GM23338 (cell line): ENCODE measurements at regions not wholly inside any gene's neighbourhood (a gene's known extent, or its start where the extent isn't known, plus 50 kb on each side); places are given as distances from the start of the nearest gene placed in this dataset.

Source experiments
- ATAC-seq: fragments of 200-7000 bp; cut with Tn5 transposase; 3 replicates; pipeline ENCODE4 v1.9.1; 2020
- DNase-seq: peaks from one replicate; pipeline ENCODE4 v3.0.0-alpha.2; 2015; ENCODE audit warnings: low spot score
- H2AFZ ChIP-seq: fragments of 200-600 bp; sonication (generic); 2 replicates; pipeline ENCODE4 v1.8.0; 2016; ENCODE audit warnings: antibody characterized with exemption, mild to moderate bottlenecking, moderate library complexity
- H3F3A ChIP-seq: fragments of 200-600 bp; sonication (generic); replicated peaks from 2 replicates; pipeline ENCODE4 v1.8.0; 2017; ENCODE audit warnings: antibody characterized with exemption, mixed run types, low read depth
- H3K27ac ChIP-seq: fragments of 200-600 bp; sonication (generic); 2 replicates; pipeline ENCODE4 v1.6.1; 2016; ENCODE audit warnings: low read depth
- H3K27me3 ChIP-seq: fragments of 200-600 bp; sonication (generic); 2 replicates; pipeline ENCODE4 v1.8.0; 2016; ENCODE audit warnings: mild to moderate bottlenecking, mixed run types, moderate library complexity; ENCODE audit not compliant: insufficient read depth
- H3K36me3 ChIP-seq: fragments of 200-600 bp; sonication (generic); 2 replicates; pipeline ENCODE4 v1.8.0; 2016; ENCODE audit warnings: mild to moderate bottlenecking; ENCODE audit not compliant: insufficient read depth
- H3K4me1 ChIP-seq: fragments of 200-600 bp; sonication (generic); 2 replicates; pipeline ENCODE4 v1.8.0; 2016; ENCODE audit warnings: mild to moderate bottlenecking, moderate library complexity; ENCODE audit not compliant: insufficient read depth
- H3K4me2 ChIP-seq: fragments of 200-600 bp; sonication (generic); 2 replicates; pipeline ENCODE4 v1.7.1; 2017; ENCODE audit warnings: mixed run types
- H3K4me3 ChIP-seq: fragments of 200-600 bp; sonication (generic); 2 replicates; pipeline ENCODE4 v1.6.1; 2016; ENCODE audit warnings: mixed run types
- H3K79me2 ChIP-seq: fragments of 200-600 bp; sonication (generic); replicated peaks from 2 replicates; pipeline ENCODE4 v1.8.0; 2017; ENCODE audit warnings: mild to moderate bottlenecking; ENCODE audit not compliant: insufficient read depth
- H3K9me2 ChIP-seq: fragments of 200-600 bp; sonication (generic); 2 replicates; pipeline ENCODE4 v1.8.0; 2017; ENCODE audit not compliant: insufficient read depth
- H4K20me1 ChIP-seq: fragments of 200-600 bp; sonication (generic); replicated peaks from 2 replicates; pipeline ENCODE4 v1.8.0; 2017; ENCODE audit warnings: mild to moderate bottlenecking; ENCODE audit not compliant: insufficient read depth
- H3K27ac Mint-ChIP-seq: 2 replicates; pipeline ENCODE4 v1.8.0; 2020; ENCODE audit warnings: inconsistent platforms, mild to moderate bottlenecking, moderate library complexity, mixed read lengths
- H3K27me3 Mint-ChIP-seq: 3 replicates; pipeline ENCODE4 v1.8.0; 2022; ENCODE audit warnings: low read depth, mild to moderate bottlenecking, moderate library complexity, mixed read lengths, inconsistent platforms; ENCODE audit not compliant: insufficient read depth, poor library complexity
- H3K36me3 Mint-ChIP-seq: 3 replicates; pipeline ENCODE4 v1.8.0; 2021; ENCODE audit warnings: low read depth, mild to moderate bottlenecking, inconsistent platforms, moderate library complexity, mixed read lengths
- H3K4me1 Mint-ChIP-seq: 3 replicates; pipeline ENCODE4 v1.8.0; 2020; ENCODE audit warnings: mild to moderate bottlenecking, inconsistent platforms, mixed read lengths
- H3K4me3 Mint-ChIP-seq: 3 replicates; pipeline ENCODE4 v1.8.0; 2021; ENCODE audit warnings: moderate library complexity, mild to moderate bottlenecking, inconsistent platforms, mixed read lengths
- H3K9me3 Mint-ChIP-seq: 3 replicates; pipeline ENCODE4 v1.8.0; 2020; ENCODE audit warnings: moderate library complexity, mild to moderate bottlenecking, inconsistent platforms, mixed read lengths
- CREB1 ChIP-seq: fragments of 250-450 bp; sonication (Bioruptor Pico); IDR thresholded peaks from 2 replicates; pipeline ENCODE4 v1.5.0; 2020; ENCODE audit warnings: low read depth, mild to moderate bottlenecking, moderate library complexity
- EZH2 ChIP-seq: fragments of 200-600 bp; sonication (generic); IDR thresholded peaks from one replicate; pipeline ENCODE4 v1.8.0; 2017; ENCODE audit warnings: antibody characterized with exemption, mild to moderate bottlenecking, low read depth; ENCODE audit not compliant: unreplicated experiment
- EZH2phosphoT487 ChIP-seq: fragments of 200-600 bp; sonication (generic); IDR thresholded peaks from one replicate; pipeline ENCODE4 v1.8.1; 2018; ENCODE audit warnings: antibody characterized with exemption; ENCODE audit not compliant: unreplicated experiment
- JUNB ChIP-seq: IDR thresholded peaks from one replicate; pipeline ENCODE4 v1.6.1; 2016; ENCODE audit warnings: antibody characterized with exemption; ENCODE audit not compliant: unreplicated experiment
- NANOG ChIP-seq: IDR thresholded peaks from 2 replicates; pipeline ENCODE4 v1.6.1; 2016; ENCODE audit warnings: antibody characterized with exemption, borderline replicate concordance
- POLR2AphosphoS5 ChIP-seq: IDR thresholded peaks from 2 replicates; pipeline ENCODE4 v1.6.1; 2016; ENCODE audit warnings: antibody characterized with exemption, low read depth
- STAT1 ChIP-seq: IDR thresholded peaks from one replicate; pipeline ENCODE4 v1.6.1; 2016; ENCODE audit warnings: antibody characterized with exemption; ENCODE audit not compliant: unreplicated experiment
- ZNF114 ChIP-seq: fragments of 250-450 bp; sonication (Bioruptor Pico); IDR thresholded peaks from 2 replicates; pipeline ENCODE4 v1.5.0; 2020; ENCODE audit warnings: mild to moderate bottlenecking, moderate library complexity
- ZNF331 ChIP-seq: fragments of 250-450 bp; sonication (Bioruptor Pico); IDR thresholded peaks from 2 replicates; pipeline ENCODE4 v1.5.0; 2020; ENCODE audit warnings: low read depth, mild to moderate bottlenecking, moderate library complexity
- TF ChIP-seq, protein P1 (sequence below): fragments of 250-450 bp; sonication (Bioruptor Pico); IDR thresholded peaks from 2 replicates; pipeline ENCODE4 v1.5.0; 2020; ENCODE audit warnings: mild to moderate bottlenecking, moderate library complexity
- TF ChIP-seq, protein P2 (sequence below), 2 experiments: fragments of 200-600 bp in 1 of 2; sonication (generic) in 1 of 2; conservative IDR thresholded peaks; 2 replicates each; pipeline versions ENCODE4 v1.5.1 to v1.6.1; 2016 to 2017; ENCODE audit warnings: antibody characterized with exemption in 2 of 2, low read depth in 2 of 2, mild to moderate bottlenecking in 2 of 2, moderate library complexity in 1 of 2
- TF ChIP-seq, protein P3 (sequence below): IDR thresholded peaks from one replicate; pipeline ENCODE4 v1.6.1; 2018; ENCODE audit warnings: antibody characterized with exemption; ENCODE audit not compliant: unreplicated experiment
- TF ChIP-seq, protein P4 (sequence below): IDR thresholded peaks from 2 replicates; pipeline ENCODE4 v1.6.1; 2016; ENCODE audit warnings: antibody characterized with exemption

DNA sequence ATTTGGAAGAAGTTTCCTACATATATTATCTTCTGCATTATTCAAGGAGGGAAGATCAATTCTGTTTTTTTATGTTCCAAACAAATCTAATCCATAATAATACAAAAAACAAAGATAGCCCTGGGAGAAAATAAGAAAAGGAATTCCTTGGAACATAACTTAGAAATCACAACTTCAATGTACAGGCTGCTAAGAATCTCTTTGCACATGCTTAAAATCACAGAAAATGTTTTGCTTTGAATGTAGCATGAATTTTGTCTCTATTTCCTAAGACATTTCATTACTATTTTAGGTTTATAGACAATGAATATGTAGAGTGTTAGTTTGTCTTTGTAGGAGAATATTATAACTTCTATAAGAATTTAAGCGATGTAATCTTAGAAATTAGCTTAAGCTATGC, 700.1 kb downstream of the RNF144B start:
- Mint-ChIP-seq H3K36me3 (no peaks in the 10 kb centered on the region), H3K27ac (no peak overlapping the region), H3K9me3 (no peaks in the 10 kb centered on the region), H3K4me1 (peaks cover 19% of the 10 kb centered on the region; the same call in 2 of the 3 replicates), H3K4me3 (no peak overlapping the region), H3K27me3 (no peaks in the 10 kb centered on the region)
- no peaks in the 10 kb centered on the region for H3K79me2 ChIP-seq
- H3K4me1 ChIP-seq = peaks cover 17% of the 10 kb centered on the region
- H3K36me3 ChIP-seq = no peaks in the 10 kb centered on the region
- no peak overlapping the region for H2AFZ ChIP-seq
- H3K9me2 ChIP-seq = no peaks in the 10 kb centered on the region
- no peaks in the 10 kb centered on the region for H3F3A ChIP-seq
- H3K4me3 ChIP-seq = no peak overlapping the region
- H3K27ac ChIP-seq = no peak overlapping the region
- TF ChIP-seq JUNB = no peak
- TF ChIP-seq ZNF331 (CRISPR knock-in tag) = no peak
- TF ChIP-seq STAT1 = no peak
- TF ChIP-seq, protein P1, sequence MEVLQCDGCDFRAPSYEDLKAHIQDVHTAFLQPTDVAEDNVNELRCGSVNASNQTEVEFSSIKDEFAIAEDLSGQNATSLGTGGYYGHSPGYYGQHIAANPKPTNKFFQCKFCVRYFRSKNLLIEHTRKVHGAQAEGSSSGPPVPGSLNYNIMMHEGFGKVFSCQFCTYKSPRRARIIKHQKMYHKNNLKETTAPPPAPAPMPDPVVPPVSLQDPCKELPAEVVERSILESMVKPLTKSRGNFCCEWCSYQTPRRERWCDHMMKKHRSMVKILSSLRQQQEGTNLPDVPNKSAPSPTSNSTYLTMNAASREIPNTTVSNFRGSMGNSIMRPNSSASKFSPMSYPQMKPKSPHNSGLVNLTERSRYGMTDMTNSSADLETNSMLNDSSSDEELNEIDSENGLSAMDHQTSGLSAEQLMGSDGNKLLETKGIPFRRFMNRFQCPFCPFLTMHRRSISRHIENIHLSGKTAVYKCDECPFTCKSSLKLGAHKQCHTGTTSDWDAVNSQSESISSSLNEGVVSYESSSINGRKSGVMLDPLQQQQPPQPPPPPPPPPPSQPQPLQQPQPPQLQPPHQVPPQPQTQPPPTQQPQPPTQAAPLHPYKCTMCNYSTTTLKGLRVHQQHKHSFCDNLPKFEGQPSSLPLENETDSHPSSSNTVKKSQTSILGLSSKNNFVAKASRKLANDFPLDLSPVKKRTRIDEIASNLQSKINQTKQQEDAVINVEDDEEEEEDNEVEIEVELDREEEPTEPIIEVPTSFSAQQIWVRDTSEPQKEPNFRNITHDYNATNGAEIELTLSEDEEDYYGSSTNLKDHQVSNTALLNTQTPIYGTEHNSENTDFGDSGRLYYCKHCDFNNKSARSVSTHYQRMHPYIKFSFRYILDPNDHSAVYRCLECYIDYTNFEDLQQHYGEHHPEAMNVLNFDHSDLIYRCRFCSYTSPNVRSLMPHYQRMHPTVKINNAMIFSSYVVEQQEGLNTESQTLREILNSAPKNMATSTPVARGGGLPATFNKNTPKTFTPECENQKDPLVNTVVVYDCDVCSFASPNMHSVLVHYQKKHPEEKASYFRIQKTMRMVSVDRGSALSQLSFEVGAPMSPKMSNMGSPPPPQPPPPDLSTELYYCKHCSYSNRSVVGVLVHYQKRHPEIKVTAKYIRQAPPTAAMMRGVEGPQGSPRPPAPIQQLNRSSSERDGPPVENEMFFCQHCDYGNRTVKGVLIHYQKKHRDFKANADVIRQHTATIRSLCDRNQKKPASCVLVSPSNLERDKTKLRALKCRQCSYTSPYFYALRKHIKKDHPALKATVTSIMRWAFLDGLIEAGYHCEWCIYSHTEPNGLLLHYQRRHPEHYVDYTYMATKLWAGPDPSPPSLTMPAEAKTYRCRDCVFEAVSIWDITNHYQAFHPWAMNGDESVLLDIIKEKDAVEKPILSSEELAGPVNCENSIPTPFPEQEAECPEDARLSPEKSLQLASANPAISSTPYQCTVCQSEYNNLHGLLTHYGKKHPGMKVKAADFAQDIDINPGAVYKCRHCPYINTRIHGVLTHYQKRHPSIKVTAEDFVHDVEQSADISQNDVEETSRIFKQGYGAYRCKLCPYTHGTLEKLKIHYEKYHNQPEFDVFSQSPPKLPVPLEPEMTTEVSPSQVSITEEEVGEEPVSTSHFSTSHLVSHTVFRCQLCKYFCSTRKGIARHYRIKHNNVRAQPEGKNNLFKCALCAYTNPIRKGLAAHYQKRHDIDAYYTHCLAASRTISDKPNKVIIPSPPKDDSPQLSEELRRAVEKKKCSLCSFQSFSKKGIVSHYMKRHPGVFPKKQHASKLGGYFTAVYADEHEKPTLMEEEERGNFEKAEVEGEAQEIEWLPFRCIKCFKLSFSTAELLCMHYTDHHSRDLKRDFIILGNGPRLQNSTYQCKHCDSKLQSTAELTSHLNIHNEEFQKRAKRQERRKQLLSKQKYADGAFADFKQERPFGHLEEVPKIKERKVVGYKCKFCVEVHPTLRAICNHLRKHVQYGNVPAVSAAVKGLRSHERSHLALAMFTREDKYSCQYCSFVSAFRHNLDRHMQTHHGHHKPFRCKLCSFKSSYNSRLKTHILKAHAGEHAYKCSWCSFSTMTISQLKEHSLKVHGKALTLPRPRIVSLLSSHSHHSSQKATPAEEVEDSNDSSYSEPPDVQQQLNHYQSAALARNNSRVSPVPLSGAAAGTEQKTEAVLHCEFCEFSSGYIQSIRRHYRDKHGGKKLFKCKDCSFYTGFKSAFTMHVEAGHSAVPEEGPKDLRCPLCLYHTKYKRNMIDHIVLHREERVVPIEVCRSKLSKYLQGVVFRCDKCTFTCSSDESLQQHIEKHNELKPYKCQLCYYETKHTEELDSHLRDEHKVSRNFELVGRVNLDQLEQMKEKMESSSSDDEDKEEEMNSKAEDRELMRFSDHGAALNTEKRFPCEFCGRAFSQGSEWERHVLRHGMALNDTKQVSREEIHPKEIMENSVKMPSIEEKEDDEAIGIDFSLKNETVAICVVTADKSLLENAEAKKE (CRISPR knock-in tag) = no peak
- no peak for TF ChIP-seq EZH2phosphoT487
- TF ChIP-seq EZH2 = no peak
- TF ChIP-seq CREB1 (CRISPR knock-in tag) = no peak
- TF ChIP-seq ZNF114 (CRISPR knock-in tag) = no peak
- no peak for TF ChIP-seq NANOG
- TF ChIP-seq, protein P2, sequence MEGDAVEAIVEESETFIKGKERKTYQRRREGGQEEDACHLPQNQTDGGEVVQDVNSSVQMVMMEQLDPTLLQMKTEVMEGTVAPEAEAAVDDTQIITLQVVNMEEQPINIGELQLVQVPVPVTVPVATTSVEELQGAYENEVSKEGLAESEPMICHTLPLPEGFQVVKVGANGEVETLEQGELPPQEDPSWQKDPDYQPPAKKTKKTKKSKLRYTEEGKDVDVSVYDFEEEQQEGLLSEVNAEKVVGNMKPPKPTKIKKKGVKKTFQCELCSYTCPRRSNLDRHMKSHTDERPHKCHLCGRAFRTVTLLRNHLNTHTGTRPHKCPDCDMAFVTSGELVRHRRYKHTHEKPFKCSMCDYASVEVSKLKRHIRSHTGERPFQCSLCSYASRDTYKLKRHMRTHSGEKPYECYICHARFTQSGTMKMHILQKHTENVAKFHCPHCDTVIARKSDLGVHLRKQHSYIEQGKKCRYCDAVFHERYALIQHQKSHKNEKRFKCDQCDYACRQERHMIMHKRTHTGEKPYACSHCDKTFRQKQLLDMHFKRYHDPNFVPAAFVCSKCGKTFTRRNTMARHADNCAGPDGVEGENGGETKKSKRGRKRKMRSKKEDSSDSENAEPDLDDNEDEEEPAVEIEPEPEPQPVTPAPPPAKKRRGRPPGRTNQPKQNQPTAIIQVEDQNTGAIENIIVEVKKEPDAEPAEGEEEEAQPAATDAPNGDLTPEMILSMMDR (conservative IDR thresholded peaks at IDR 0.05; ENCODE audit: low read depth in 2 of 2) = no peak
- TF ChIP-seq, protein P3, sequence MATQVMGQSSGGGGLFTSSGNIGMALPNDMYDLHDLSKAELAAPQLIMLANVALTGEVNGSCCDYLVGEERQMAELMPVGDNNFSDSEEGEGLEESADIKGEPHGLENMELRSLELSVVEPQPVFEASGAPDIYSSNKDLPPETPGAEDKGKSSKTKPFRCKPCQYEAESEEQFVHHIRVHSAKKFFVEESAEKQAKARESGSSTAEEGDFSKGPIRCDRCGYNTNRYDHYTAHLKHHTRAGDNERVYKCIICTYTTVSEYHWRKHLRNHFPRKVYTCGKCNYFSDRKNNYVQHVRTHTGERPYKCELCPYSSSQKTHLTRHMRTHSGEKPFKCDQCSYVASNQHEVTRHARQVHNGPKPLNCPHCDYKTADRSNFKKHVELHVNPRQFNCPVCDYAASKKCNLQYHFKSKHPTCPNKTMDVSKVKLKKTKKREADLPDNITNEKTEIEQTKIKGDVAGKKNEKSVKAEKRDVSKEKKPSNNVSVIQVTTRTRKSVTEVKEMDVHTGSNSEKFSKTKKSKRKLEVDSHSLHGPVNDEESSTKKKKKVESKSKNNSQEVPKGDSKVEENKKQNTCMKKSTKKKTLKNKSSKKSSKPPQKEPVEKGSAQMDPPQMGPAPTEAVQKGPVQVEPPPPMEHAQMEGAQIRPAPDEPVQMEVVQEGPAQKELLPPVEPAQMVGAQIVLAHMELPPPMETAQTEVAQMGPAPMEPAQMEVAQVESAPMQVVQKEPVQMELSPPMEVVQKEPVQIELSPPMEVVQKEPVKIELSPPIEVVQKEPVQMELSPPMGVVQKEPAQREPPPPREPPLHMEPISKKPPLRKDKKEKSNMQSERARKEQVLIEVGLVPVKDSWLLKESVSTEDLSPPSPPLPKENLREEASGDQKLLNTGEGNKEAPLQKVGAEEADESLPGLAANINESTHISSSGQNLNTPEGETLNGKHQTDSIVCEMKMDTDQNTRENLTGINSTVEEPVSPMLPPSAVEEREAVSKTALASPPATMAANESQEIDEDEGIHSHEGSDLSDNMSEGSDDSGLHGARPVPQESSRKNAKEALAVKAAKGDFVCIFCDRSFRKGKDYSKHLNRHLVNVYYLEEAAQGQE = no peak
- TF ChIP-seq, protein P4, sequence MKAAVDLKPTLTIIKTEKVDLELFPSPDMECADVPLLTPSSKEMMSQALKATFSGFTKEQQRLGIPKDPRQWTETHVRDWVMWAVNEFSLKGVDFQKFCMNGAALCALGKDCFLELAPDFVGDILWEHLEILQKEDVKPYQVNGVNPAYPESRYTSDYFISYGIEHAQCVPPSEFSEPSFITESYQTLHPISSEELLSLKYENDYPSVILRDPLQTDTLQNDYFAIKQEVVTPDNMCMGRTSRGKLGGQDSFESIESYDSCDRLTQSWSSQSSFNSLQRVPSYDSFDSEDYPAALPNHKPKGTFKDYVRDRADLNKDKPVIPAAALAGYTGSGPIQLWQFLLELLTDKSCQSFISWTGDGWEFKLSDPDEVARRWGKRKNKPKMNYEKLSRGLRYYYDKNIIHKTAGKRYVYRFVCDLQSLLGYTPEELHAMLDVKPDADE = no peak
- TF ChIP-seq POLR2AphosphoS5 = no peak
- ATAC-seq (no peak), DNase-seq (no peak)
- H3K4me2 ChIP-seq = no peak overlapping the region
- H3K27me3 ChIP-seq = no peaks in the 10 kb centered on the region
- H4K20me1 ChIP-seq = no peaks in the 10 kb centered on the region
